ENCODE measurements at regions not wholly inside any gene's neighbourhood (a gene's known extent, or its start where the extent isn't known, plus 50 kb on each side); places are given as distances from the start of the nearest gene placed in this dataset.
A peak's percentile ranks its signal among the peaks of the same experiment; 100 is the strongest.

DNA sequence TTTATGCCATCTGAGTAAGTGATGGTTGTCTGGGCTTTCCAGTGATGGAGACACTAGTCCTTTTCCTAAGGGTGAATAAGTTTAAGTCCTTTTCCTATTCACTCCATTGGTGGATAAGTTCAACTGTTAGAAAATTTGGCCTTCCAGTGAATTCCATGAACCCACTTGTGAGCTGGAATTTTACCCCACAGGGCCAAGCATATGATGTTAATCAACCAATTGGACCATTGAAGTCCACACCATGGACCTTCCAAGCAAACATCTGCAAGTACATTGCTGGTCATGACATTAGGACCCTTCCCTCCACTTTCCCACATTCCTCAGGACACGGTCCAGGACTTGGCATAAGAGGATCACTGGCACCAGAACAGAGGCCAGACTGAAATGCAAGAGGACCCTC is 381.4 kb downstream of the RPS24 start:
- no peak for ATAC-seq (ENCODE audit: insufficient number of reproducible peaks, low FRiP score, low read depth)
- H3K27me3 ChIP-seq (replicated peaks; ENCODE audit: insufficient read depth) = no peaks in the 10 kb centered on the region
- H3K27ac ChIP-seq = no peak overlapping the region
- peaks cover 0 to 7% of the 10 kb centered on the region in 2 donors for H3K4me1 ChIP-seq (ENCODE audit: control insufficient read depth in 1 of 2, low read depth in 2 of 2)
- DNase-seq (ENCODE audit: low spot score) = no peak
- no peaks in the 10 kb centered on the region for H3K9me3 ChIP-seq
- H3K36me3 ChIP-seq = no peaks in the 10 kb centered on the region
- TF ChIP-seq, protein P1, sequence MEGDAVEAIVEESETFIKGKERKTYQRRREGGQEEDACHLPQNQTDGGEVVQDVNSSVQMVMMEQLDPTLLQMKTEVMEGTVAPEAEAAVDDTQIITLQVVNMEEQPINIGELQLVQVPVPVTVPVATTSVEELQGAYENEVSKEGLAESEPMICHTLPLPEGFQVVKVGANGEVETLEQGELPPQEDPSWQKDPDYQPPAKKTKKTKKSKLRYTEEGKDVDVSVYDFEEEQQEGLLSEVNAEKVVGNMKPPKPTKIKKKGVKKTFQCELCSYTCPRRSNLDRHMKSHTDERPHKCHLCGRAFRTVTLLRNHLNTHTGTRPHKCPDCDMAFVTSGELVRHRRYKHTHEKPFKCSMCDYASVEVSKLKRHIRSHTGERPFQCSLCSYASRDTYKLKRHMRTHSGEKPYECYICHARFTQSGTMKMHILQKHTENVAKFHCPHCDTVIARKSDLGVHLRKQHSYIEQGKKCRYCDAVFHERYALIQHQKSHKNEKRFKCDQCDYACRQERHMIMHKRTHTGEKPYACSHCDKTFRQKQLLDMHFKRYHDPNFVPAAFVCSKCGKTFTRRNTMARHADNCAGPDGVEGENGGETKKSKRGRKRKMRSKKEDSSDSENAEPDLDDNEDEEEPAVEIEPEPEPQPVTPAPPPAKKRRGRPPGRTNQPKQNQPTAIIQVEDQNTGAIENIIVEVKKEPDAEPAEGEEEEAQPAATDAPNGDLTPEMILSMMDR (IDR thresholded peaks at IDR 0.05) = no peak
- no peak overlapping the region for H3K4me3 ChIP-seq

DNA sequence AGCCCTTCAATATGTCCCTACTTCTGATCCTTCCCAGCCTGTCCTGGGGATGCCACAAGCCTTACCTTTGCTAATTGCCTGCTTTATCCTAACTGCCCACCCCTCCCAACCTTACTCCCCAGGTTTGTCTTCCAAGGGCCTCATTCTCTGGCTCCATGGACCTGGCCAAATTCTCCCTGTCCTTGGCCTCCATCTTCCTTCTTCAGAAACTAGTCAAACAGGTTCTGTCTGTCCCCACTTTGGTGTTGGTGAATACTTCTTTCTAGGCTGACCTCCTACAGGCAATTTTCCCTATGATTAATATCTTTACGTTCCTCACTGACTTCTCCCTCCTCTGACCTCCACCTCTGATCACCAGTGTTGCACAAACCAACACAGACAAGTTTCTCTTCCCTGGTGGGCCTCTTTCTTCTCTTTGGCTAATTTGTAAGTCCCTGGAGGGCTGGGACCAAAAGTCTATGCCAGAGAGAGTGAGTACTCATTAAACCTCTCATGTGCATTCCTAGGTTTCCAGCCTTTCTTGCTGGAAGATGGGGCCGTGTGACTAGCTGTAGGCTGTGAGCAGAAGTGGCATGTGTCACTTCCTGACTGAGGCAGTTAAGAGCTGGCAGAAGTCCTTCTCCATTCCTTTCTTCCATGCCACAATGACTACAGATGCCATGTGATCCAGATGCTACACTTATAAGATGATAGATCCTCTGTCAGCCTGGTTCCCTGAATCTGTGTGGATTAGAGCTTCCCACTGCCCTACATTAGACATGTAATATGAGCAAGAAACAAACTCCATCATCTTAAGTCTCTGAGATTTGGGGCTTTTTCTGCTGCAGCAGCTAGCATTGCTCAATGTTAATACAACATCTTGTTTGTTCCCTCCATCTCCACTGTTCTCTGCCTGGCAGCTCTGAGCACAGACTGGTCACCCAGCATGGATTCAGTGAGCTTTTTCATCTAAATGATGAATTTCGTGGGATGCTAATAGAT is 382.7 kb downstream of the RPS24 start:
- Histone ChIP-seq H3K27me3 (replicated peaks; ENCODE audit: insufficient read depth) (no peaks in the 10 kb centered on the region), H3K9me3 (no peaks in the 10 kb centered on the region), H3K4me1 (ENCODE audit: control insufficient read depth in 1 of 2, low read depth in 2 of 2) (peaks cover 0 to 7% of the 10 kb centered on the region in 2 donors), H3K27ac (peak overlapping the region in 1 of 2 donors; percentile 14), H3K4me3 (no peak overlapping the region), H3K36me3 (no peaks in the 10 kb centered on the region)
- ATAC-seq (ENCODE audit: insufficient number of reproducible peaks, low FRiP score, low read depth) = peak; percentile 26
- TF ChIP-seq, protein P1 (IDR thresholded peaks at IDR 0.05) = no peak
- DNase-seq (ENCODE audit: low spot score) = no peak

DNA sequence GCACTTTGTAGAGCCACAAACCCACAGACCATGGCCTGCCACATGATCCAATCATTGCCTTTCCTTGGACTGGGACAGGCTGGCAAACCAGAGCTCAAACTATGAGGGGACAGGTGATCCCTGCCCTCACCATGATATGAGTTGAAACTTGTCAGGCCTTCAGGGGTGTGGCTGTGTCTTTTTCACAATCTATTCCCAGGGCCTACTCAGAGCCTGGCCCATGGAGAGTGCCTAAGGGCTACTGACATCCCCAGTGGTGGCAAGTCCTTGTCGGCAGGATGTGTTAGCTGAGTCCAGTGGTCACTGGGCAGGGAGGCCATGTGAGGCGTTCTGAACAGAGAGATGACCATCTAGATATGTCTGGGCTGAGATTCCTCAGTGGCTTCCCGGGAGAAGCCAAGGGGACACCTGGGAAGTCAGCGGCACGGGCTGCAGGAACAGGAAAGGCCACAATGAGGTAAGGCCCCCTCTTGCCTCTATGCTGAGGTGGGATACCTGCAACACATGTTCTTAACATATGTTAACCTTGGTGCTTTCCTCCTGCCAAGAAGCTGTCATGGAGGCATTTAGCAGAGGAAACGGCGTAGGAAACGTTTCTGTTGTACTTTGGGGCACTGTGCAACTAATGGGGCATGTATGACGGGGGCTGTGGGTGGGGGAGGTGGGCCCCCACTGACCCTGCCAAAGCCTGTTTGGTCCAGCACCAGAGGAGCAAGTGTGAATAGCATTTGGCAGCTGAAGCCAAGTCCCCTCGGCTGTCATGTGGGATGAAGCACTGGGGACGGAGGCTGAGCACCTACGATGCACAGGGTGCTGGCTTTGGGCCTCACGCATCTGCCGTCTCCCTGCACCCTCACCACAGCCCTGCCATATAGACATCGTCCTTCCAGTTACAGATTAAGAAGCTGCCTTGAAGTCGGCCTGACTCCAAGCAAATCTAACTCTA is 384.0 kb downstream of the RPS24 start:
- Histone ChIP-seq H3K36me3 (no peaks in the 10 kb centered on the region), H3K9me3 (no peaks in the 10 kb centered on the region), H3K4me3 (no peak overlapping the region), H3K4me1 (ENCODE audit: control insufficient read depth in 1 of 2, low read depth in 2 of 2) (peaks cover 0 to 7% of the 10 kb centered on the region in 2 donors), H3K27me3 (replicated peaks; ENCODE audit: insufficient read depth) (no peaks in the 10 kb centered on the region), H3K27ac (no peak overlapping the region)
- ATAC-seq (ENCODE audit: insufficient number of reproducible peaks, low FRiP score, low read depth) (no peak), DNase-seq (ENCODE audit: low spot score) (no peak)
- TF ChIP-seq, protein P1 (IDR thresholded peaks at IDR 0.05) = no peak

DNA sequence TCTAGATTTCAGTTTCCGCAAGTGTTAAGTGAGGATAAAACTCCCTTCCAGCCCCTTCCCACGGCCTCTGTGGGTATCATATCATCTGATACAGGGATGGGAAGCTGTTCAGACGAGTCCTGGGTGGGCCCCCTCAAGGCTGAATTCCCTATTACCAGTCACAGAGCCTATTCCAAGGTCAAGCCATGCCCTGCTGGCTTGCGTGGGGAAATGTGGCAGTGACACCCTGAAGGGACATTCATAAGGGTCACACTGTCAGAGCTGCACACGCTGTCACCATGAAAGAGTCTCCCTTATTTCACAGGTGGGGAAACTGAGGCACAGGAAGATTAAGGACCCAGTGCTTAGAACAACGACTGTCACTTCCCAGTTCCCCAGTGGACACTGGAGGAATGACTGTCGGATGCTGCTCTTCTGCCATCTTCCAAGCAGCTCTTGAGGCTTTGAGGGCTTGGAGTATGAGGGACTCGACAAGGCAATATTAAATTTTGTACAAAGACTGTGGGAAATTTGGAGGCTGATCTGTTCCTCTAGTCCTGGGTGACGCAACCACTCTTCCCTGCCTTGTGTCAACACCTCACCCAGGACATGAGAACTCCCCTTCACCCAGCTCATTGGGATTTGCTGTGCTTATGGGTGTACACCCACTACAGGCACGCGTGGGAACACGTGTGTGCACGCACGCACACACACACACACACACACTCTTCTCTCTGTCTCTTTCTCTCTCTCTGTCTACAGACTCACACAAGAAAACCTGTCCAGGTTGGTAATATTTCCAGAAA is 386.0 kb downstream of the RPS24 start:
- Histone ChIP-seq H3K27me3 (replicated peaks; ENCODE audit: insufficient read depth) (no peaks in the 10 kb centered on the region), H3K27ac (no peak overlapping the region), H3K4me1 (ENCODE audit: control insufficient read depth in 1 of 2, low read depth in 2 of 2) (peaks cover 0 to 7% of the 10 kb centered on the region in 2 donors), H3K36me3 (no peaks in the 10 kb centered on the region), H3K4me3 (no peak overlapping the region), H3K9me3 (no peaks in the 10 kb centered on the region)
- DNase-seq (ENCODE audit: low spot score) = no peak
- TF ChIP-seq, protein P1 (IDR thresholded peaks at IDR 0.05) = no peak
- no peak for ATAC-seq (ENCODE audit: insufficient number of reproducible peaks, low FRiP score, low read depth)

Data from thoracic aorta (tissue), 2 donors.